Hematopoietic multipotent progenitor cell treated with erythropoietin and hydrocortisone succinate and interleukin-3 and kit ligand, for 4 days (in vitro differentiated cells): ENCODE measurements at regions not wholly inside any gene's neighbourhood (a gene's known extent, or its start where the extent isn't known, plus 50 kb on each side); places are given as distances from the start of the nearest gene placed in this dataset.
"Not testable (repeated sequence)": the region's sequence is repeated elsewhere in the genome, so short reads cannot be mapped to it uniquely, and the experiment has no call there.

ENCODE experiments used
- DNase-seq: peaks from one replicate; pipeline ENCODE4 v3.0.0-alpha.2; 2015

DNA sequence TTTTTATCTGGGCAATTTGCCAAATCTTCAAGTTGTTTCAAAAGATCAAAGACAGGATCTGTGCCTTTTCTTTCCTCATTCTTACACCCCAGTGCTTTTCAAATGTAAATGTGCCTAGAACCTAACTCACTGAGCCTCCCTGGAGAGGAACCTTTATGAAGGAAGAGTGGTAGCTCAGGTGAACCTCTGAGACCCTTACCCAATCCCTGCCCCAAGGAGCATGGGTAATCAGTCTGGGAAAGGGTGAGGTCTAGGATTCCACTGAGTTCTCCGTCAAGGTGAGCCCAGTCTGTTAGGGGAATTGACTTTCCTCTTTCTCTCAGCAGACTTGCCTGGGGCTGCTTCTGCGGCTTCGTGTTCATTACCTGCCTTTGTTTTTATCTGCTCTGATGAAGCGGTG is 88.1 kb upstream of the MAP4K4 start:
- no peak for DNase-seq

DNA sequence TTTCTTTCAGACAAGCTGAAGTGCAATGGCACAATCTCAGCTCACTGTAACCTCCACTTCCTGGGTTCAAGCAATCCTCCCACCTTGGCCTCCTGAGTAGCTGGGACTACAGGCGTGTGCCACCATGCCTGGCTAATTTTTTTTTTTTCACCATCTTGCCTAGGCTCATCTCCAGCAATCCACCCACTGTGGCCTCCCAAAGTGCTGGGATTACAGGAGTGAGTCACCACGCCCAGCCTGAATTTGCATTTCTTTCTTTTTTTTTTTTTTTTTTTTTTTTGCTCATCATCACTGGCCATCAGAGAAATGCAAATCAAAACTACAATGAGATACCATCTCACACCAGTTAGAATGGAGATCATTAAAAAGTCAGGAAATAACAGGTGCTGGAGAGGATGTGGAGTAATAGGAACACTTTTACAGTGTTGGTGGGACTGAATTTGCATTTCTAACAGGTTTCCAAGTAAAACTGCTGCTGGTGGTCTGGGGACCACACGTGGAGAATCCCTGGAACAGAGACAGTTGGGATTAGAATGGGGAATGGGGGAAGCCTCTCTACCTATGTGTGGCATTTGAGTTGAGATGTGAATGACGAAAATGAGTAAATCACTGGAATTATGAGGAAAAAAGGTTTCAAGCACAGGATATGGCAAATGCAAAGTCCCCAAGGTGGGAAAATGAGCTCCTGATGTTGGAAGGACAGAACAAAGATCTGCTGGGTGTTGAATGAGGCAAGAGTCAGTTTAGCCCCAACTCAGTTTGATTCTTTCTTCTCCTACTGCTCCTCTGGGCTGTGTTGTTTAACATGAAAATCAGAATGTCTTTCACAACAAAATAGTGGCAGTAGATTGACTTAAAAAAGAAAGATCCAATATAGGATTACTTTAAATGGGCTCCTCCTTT is 88.8 kb upstream of the MAP4K4 start:
- no peak for DNase-seq

DNA sequence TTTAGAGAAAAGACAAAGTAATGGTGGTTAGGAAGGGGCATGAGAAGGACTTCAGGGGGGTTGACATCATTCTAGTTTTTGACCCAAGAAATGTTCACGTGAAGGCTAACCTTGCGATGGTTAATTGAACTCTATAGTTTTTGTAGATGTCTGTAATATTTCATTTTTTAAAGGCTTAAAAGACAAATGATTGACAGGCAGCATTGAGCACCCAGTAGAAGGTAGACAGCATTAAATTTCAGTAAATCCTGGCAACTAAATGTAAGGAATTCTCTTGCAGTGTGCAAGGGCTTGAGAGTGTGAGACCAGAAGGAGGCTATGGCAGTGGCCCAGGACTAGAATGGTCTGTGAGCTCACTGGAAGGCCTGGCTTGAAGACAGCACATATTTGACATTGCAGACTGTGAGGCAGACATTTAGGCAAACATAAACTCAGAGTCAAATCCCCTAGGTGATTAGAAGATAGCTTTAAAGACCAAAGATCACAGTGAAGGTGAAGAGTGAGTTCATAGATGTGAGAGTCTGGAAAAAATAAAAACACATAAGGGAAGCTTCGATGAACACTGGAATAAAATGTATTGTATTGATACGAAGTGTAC is 100.1 kb upstream of the MAP4K4 start:
- DNase-seq, result no peak

DNA sequence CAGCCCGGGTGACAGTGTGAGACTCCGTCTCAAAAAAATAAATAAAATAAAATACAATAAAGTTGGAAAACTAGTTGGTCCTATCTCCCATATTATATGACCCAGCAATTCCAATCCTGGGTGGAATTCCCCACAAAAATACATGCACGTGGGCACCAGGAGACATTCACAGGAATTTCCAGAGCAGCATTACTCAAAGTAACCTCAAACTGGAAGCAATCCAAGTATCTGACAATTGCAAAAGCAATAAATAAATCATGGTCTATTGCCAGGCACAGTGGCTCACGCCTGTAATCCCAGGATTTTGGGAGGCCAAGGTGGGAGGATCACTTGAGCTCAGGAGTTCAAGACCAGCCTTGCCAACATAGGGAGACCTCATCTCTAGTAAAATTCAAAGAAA is 101.2 kb upstream of the MAP4K4 start:
- no peak for DNase-seq

DNA sequence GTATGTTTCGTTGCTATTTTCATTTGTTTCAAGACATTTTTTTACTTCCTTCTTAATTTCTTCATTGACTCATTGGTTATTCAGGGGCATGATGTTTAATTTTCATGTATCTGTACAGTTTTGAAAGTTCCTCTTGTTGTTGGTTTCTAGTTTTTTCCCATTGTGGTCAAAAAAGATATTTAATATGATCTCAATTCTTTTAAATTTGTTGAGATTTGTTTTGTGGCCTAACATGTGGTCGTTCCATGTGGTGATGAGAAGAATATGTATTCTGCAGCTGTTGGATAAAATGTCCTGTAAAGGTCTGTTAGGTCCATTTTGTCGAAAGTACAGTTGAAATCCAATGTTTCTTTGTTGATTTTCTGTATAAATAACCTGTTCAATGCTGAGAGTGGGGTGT is 110.3 kb upstream of the MAP4K4 start:
- DNase-seq, result no peak

DNA sequence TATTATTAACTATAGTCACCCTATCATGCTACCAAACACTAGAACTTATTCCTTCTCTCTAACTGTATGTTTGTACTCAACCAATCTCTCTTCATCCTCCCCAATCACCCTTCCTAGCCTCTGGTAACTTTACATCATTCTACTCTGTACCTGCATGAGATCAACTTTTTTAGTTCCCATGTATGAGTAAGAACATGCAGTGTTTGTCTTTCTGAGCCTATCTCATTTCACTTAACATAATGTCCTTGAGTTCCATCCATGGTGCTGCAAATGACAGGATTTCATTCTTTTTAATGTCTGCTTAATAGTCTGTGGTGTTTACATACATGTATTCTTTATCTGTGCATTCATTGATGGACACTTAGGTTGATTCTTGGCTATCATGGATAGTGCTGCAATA is 108.9 kb upstream of the RFX8 start:
- DNase-seq, result no peak

DNA sequence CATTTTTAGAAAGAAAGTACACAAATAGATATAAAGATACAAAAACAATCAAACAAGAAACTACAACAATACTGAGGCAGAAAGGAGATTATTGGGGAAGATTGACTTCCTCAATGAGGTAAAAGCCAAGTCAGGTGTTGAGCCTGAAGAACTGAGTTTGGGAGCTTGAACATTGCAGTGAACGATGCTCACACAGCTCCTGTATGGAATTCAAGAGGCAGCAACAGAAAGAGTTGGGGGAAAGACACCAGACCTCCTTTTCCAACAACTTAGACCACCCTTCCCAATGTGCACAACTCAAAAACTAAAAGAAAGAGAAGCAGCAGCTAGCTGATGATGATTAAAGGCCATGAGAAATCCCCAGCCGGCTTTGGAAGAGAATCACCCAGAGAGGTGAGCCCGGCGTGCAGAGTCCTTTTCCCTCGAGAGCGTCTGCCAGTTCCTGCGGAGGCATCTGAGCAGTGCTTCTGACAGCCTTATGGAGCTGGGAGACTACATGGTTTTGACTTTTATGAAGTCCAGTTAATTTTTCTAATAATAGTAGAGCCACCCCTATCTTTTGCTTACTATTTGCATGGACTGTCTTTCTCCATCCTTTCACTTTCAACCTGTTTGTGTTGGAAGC is 106.9 kb upstream of the RFX8 start:
- DNase-seq, result no peak

DNA sequence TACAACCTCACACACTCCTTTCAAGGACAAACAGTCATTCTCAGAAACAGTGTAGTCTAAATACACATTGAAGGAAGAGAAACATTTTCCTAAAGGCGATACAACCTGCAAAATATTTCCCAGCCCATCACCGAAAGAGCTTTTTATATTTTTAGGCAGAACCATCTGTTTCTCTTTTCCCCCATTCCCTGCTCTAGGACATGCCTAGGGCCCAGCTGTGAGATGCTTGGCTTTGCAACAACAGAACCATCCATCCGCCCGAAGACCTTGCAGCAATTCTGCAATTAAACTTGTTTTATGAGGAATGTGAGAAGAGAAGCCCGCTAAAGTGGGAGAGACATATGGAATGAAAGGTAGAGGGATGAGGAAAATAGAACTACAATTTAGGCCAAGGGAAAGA is 105.6 kb upstream of the RFX8 start:
- DNase-seq, result no peak

DNA sequence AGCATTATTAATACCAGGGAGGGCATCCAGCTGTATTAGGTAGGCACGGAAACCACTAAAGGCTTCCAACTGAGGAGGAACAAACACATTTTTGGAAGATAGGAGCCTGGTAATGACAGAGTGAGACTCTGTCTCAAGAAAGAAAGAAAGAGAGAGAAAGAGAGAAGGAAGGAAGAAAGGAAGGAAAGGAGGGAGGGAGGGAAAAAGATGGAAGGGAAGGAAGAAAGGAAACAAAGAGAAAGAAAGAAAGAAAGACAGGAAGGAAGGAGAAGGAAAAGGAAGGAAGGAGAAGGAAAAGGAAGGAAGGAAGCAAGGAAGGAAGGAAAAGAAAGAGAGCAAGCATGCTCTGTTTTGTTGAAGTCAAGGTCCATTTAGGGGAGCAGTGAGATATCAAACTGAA is 103.8 kb upstream of the RFX8 start:
- no peak for DNase-seq

DNA sequence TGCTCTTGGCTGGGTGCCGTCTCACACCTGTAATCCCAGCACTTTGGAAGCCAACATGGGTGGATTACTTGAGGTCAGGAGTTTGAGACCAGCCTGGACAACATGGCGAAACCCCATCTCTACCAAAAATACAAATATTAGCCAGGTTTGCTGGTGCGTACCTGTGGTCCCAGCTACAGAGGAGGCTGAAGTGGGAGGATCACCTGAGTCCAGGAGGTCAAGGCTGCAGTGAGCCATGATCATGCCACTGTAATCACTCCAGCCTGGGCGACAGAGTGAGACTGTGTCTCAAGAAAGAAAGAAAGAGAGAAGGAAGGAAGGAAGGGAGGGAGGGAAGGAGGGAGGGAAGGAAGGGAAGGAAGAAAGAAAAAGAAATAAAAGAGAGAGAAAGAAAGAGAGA is 103.2 kb upstream of the RFX8 start:
- DNase-seq, result not testable (repeated sequence)

DNA sequence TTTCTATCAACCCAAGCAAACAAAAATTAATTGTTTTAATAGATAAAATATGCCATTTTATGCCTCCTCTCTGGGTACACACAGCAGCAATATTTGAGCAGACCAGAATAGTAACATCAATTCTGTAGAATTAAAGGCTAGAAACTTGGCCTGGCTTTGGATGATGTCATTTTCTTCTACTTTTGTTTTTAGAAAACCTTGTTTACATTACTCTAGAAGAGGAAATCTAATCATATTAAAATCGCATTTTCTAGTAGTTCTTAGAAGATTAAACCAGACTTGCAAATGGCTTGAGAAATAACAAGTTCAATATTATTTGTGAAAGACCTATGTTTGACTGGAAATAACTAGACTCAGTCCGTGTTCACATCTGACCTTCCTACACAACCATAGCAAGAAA is 102.3 kb upstream of the RFX8 start:
- no peak for DNase-seq

DNA sequence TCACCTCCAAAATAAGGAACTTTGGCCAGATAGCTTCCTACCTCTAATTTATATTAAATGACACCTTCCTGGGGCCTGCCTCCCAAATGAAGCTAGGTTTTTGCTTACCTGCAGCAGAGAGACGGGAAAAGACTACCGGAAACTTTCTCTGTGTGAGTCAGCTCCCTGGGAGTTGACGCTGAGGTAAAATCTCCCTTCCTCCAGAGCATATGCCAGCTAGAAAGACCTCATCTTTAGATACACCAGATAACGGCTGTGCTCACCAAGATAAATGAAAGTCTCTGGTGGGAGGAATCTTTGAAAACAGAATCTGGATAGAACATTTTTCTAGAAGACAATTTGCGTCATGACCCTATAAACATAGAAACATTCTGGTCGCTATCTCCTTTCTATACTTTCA is 99.7 kb upstream of the RFX8 start:
- DNase-seq, result no peak

DNA sequence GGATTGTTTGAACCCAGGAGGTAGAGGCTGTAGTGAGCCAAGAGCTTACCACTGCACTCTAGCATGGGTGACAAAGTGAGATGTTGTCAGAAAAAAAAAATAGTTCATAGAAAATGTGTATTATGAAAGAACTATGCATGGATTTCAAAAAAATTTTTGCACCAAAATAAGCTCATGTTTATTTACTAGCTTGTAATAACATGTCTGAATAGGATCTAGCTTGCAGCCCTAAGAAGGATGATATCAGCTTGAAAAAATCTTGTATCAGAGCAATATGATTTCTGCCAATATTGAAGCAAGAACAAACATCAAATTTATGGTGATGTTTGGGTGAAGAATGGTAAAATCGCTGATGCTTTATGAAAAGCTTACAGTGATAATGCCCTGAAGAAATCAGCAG is 97.0 kb upstream of the RFX8 start:
- DNase-seq, result no peak

DNA sequence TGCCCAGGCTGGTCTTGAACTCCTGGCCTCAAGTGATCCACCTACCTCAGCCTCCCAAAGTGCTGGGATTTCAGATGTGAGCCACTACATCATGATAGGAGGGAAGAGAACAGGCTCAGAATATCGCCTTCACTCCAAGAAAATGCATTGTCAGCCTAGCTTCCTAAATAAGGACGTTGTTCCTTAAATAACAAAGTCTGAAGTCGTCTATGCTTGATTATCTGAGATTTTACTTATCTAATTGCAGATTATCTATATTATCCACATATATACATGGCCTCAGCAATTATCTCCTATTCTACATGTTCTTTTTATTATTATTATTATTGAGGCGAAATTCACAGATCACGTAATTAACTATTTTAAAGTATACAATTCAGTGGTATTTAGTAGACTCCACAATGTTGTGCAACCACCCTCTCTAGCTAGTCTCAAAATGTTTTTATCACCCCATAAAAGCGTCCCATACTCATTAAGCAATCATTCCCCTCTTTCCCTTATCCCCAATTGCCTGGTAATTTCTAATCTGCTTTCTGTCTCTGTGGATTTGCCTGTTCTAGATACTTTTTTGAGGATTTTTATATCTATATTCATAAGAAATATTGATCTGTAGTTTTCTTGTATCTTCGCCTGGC is 95.1 kb upstream of the RFX8 start:
- no peak for DNase-seq

DNA sequence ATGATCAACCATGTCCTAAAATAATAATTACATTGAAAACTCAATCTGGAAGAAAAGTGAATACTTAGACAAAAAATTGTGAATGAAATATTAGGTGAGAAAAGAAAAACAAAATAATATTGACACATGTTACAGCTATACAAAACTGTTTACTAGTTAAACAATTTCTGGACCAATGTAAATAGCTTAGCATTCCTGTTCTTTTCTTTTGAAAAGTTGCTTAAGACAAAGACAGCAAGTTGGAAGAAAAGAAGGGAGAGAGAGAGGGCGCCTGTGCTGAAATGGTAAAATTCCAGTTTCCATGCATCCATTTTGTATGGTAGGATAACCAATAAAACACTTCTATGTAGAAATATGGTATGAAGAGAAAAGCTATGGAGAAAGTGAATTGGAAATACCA is 94.1 kb upstream of the RFX8 start:
- no peak for DNase-seq

DNA sequence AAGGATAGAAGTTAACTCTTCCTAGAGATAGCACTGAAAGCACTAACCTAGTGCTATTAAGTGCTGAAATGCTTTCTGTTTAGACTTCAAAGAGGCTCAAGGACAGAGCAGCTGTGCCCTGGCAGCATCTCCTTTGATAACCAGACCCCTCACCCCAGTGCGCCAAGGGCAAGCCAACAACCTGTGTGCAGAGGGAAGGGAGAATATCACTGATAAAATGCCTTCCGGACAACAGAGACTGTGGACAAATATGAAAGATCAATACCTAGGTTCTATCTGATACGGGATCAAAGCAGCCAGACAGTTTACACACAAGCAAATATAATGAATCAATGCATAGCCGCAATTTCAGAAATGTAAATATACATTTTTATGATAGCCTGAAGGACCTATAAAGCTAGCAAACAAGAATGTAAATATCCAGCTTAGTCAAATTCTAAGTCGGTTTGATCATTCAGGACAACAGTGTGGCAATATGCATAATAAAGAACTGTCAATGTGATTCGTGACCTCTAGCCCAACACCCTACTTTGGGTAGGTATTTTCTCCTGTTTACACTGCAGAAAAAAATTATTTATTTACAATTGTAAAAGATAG is 91.8 kb upstream of the RFX8 start:
- no peak for DNase-seq

DNA sequence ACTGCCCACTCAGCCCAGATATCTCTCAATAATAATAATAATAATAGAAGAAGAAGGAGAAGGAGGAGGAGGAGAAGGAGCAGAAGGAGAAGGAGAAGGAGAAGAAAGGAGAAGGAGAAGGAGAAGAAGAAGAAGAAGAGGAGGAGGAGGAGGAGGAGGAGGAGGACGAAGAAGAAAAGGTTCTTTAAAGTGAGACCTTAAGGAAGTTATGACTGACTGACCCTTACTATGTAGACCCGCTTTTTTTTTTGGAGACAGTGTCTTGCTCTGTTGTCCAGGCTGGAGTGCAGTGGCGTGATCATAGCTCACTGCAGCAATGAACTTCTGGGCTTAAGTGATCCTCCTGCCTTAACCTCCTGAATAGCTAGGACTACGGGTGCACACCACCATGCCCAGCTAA is 88.9 kb upstream of the RFX8 start:
- no peak for DNase-seq

DNA sequence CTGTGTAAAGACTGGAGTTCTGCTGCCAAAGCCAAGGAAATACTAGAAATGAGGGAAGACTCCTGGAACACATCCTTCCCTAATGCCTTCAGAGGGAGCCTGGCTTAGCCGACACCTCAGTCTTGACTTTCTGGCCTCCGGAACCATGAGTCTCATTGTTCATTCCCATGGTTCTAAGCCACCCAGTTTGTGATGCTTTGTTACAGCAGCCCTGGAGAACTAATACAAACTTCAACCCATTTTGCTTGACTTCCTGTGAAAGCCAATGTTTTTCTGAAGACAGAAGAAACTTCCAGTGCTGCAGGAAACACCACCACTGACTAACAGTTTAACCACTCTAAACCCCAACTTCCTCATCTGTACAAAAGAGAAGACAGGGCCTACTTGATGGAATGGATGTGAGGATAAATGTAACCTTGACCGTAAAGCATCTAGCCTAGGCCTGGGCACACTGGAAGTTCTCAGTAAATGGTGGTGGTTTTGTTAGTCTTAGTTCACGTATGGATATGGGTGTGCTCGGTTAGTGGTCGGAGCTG is 85.9 kb upstream of the RFX8 start:
- peak; percentile 78 for DNase-seq

DNA sequence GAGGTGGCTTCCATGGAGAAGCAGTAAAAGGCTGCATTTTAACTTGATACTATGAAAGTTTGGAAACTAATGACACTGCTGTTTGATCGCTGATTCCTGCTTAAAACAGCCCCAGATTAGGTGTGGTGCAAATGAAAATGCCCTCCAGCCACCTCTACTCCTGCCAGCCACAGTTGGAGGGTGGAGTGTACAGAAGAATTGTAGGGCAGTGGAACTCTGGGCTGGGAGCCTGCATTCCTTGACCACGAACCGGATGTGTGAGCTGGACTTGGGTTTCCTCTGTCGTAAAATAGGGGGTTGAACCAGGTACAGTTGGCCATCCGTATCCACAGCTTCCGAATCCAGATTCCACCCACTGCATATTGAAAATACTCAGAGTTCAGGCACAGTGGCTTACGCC is 84.6 kb upstream of the RFX8 start:
- no peak for DNase-seq

DNA sequence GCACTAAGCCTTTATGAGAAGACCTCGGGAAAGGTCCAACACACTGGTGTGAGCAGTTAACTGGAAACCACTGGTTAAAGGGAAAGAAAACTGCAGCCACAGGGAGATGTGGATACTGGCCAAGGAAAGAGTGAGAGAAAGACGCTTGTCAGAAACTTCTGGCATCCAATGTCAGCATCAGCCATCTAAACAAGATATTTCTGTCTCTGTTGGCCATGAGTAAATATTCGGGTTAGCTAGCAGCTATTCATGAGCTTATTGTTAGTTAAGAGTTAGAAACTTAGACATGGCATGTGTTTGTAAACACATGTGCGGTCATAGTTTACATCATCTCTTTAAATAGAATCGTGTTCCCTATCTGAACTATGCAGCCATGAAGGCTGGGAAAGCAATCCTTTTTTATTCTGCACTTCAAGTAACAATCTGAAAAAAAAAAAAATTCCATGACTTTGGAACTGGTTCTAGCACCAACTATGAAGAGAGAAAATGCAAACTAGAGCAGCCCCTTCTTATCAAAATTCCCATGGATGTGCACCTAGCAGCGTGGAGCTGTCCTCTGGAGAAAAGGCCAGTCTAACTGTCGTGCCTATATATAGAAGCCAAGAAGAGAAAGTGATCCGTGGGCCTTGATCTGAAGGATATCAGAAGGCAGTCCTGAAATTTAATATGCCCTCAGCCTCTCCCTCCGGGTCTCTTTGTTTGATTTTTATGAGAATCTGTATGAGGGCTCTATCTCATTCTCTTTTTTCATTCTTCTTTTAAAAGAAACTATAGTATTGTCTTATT is 84.0 kb upstream of the RFX8 start:
- no peak for DNase-seq

DNA sequence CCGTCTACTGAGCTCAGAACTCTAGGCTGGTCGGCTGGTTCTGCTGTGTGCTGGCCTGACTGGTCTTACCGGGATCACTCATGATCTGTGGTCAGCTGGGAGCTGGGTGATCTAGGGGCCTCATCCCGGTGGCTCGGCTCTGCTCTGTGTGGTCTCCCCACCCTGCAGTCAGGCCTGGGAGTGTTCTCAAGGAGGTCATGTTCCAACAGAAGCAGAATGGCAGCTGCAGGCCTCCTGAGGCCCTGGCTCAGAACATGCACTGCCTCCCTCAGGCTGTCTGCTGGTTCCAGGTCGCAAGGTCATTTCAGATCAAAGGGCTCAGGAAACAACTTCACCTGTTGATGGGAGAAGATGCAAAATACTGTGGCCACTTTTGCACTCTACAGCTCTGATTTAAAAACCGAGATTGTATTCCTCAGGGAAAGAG is 81.1 kb upstream of the RFX8 start:
- DNase-seq, result no peak

DNA sequence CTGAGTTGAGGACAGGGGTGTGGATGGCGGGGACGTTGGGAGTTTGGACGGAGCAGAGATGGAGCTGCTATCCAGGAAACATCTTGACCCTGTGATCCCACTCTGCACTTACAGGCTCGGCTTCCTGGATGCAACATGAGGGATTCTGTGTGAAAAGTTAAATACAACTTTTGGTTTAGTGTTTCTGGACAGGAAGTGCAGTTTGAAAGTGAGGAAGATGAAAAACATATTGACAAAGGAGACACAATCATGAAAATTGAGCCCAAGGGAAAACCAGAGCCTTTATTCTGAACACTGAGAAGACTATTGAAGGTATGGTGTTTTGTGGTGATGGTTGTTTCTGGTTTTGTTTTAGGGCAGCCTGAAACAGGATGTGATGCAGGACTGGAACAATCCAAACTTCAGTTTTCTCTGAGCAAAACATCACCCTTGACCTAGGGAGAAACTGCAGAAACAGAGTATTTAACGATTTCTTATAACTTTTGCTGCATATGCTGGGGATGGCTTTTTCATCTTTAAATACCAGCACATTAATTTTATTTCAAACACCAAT is 76.5 kb upstream of the RFX8 start:
- no peak for DNase-seq
